Esophagus squamous epithelium (tissue), 5 donors: ENCODE measurements at regions not wholly inside any gene's neighbourhood (a gene's known extent, or its start where the extent isn't known, plus 50 kb on each side); places are given as distances from the start of the nearest gene placed in this dataset.
"Not testable (repeated sequence)": the region's sequence is repeated elsewhere in the genome, so short reads cannot be mapped to it uniquely, and the experiment has no call there.

Source experiments
- DNase-seq: peaks from one replicate; lab custom pipeline; 2025; lab: John Stamatoyannopoulos, UW
- H3K27ac ChIP-seq, 4 donors: fragments of 200-600 bp; sonication (generic); one replicate each; pipeline ENCODE4 v1.5.1; 2016 to 2019; ENCODE audit warnings: mild to moderate bottlenecking in 1 of 4
- H3K27me3 ChIP-seq, 4 donors: fragments of 200-600 bp; sonication (generic); 1 replicate in 3 of 4; 2 replicates in 1 of 4; pipeline versions ENCODE4 v1.5.1 to v1.6.0; 2017 to 2021; ENCODE audit warnings: antibody characterized with exemption in 1 of 4
- H3K36me3 ChIP-seq, 3 donors: fragments of 200-600 bp; sonication (generic); one replicate each; pipeline ENCODE4 v1.5.1; 2016 to 2019
- H3K4me1 ChIP-seq, 3 donors: fragments of 200-600 bp; sonication (generic); one replicate each; pipeline ENCODE4 v1.5.1; 2017 to 2019
- H3K4me3 ChIP-seq, 4 donors: fragments of 200-600 bp; sonication (generic); 1 replicate in 3 of 4; 2 replicates in 1 of 4; pipeline ENCODE4 v1.5.1; 2016 to 2019; ENCODE audit warnings: mild to moderate bottlenecking in 2 of 4, moderate library complexity in 1 of 4
- H3K9me3 ChIP-seq, 3 donors: fragments of 200-600 bp; sonication (generic); one replicate each; pipeline ENCODE4 v1.5.1; 2016 to 2019
- CTCF ChIP-seq, 6 experiments: fragments of 450-650 bp in 4 of 6; fragments of 200-600 bp in 2 of 6; sonication (generic) in 2 of 6; IDR thresholded peaks; one replicate each; pipeline ENCODE4 v1.5.1; 2016 to 2019; ENCODE audit warnings: antibody characterized with exemption in 6 of 6, mild to moderate bottlenecking in 4 of 6, moderate library complexity in 4 of 6
- POLR2A ChIP-seq, 4 donors: fragments of 450-650 bp; IDR thresholded peaks; one replicate each; pipeline ENCODE4 v1.6.1; 2017; ENCODE audit warnings: antibody characterized with exemption in 4 of 4, mild to moderate bottlenecking in 4 of 4, moderate library complexity in 3 of 4
- WGBS, 2 donors: methylation state at CpG; one replicate each; pipeline ENCODE4 v1.1.5; 2018; 5-methylcytosine and 5-hydroxymethylcytosine counted together
- intact Hi-C: fragments of 100-400 bp; cut with DNase I; formaldehyde crosslinking; loops from one replicate; pipeline ENCODE4 v1.15.0; 2022
- donor health status: DM: yes; HTN: yes; CAD: no.

DNA sequence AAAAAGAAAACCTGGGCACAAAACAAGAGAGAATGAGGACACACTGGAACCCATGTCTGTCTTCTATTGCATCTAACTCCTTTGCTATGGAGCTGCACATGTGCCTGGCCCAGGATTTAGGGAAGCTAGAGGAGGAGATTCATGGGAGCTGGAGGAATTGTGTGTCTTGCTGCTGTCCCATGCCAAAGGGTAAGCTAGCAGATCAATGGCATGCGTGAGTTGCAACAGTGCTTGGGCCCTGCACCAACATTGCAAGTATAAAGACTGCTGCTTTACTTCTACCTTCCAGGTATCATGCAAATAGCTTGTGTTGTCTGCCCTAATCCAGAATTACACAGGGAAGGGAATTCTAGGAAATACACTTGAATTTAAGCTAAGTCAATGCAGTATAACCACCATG is 196.4 kb upstream of the IGF1 start:
- Histone ChIP-seq H3K27me3 (no peaks in the 10 kb centered on the region), H3K36me3 (no peaks in the 10 kb centered on the region), H3K4me3 (no peak overlapping the region), H3K27ac (no peak overlapping the region), H3K4me1 (no peaks in the 10 kb centered on the region), H3K9me3 (peaks cover 0 to 13% (median 12%) of the 10 kb centered on the region in 3 donors)
- 71 to 100% methylated on average over 1 of the region's 1 CpG for WGBS, 2 donors
- no peak for DNase-seq
- TF ChIP-seq CTCF (IDR thresholded peaks at IDR 0.05) (no peak), POLR2A (IDR thresholded peaks at IDR 0.05) (no peak)
- intact Hi-C loops, result no loop called here

GRCh38 chr12:102675672-102676071 is 195.3 kb upstream of the IGF1 start:
- TF ChIP-seq CTCF (IDR thresholded peaks at IDR 0.05) (no peak), POLR2A (IDR thresholded peaks at IDR 0.05) (no peak)
- H3K27me3 ChIP-seq, result no peaks in the 10 kb centered on the region
- 55 to 62% methylated on average over 5 of the region's 5 CpGs for WGBS, 2 donors

DNA sequence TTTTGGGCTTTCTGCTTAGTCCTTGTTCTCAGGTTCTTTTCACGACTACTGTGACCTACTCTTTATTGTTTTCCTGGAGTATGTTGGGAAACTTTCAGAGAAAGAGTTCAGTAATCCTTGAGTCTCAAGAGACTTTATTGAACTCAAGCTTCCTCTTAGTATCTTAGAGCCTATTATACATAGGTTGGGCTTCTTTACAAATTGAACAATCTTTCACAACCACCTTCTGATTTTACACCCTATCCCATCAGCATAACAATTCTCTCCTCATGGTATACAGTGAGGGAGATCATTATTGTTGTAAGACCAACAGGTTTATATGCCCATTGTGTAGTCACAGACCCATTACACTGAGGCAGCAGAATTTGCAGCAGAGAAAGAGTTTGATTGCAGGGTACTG is 193.2 kb upstream of the IGF1 start:
- Histone ChIP-seq H3K4me1 (no peaks in the 10 kb centered on the region), H3K9me3 (peaks cover 0 to 13% (median 12%) of the 10 kb centered on the region in 3 donors), H3K4me3 (no peak overlapping the region), H3K27me3 (no peaks in the 10 kb centered on the region), H3K36me3 (no peaks in the 10 kb centered on the region), H3K27ac (peak overlapping the region in 1 of 4 donors; percentile 41)
- no peak for DNase-seq
- TF ChIP-seq CTCF (IDR thresholded peaks at IDR 0.05), result no peak
- no peak for TF ChIP-seq POLR2A (IDR thresholded peaks at IDR 0.05)
- intact Hi-C loops, result no loop called here
- 44 to 50% methylated on average over 1 of the region's 1 CpG for WGBS, 2 donors

More at GRCh38 chr12:102675672-102676071, 195.3 kb upstream of the IGF1 start:
- DNase-seq, result no peak
- intact Hi-C loops, result no loop called here
- no peak overlapping the region for H3K4me3 ChIP-seq
- no peaks in the 10 kb centered on the region for H3K4me1 ChIP-seq
- H3K27ac ChIP-seq, result no peak overlapping the region
- peaks cover 0 to 13% (median 12%) of the 10 kb centered on the region in 3 donors for H3K9me3 ChIP-seq
- no peaks in the 10 kb centered on the region for H3K36me3 ChIP-seq

DNA sequence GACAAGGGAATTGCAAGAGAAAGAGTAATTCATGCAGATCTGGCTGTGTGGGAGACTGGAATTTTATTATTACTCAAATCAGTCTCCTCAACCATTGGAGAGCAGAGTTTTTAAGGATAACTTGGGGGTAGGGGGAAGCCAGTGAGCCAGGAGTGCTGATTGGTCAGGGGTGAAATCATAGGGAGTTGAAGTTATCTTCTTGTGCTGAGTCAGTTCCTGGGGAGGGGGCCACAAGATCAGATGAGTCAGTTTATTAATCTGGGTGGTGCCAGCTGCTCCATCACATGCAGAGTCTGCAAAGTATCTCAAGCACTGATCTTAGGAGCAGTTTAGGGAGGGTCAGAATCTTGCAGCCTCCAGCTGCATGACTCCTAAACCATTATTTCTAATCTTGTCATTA is 191.8 kb upstream of the IGF1 start:
- H3K4me1 ChIP-seq, H3K36me3 ChIP-seq, H3K27ac ChIP-seq, H3K4me3 ChIP-seq, DNase-seq, intact Hi-C loops, H3K27me3 ChIP-seq: not testable (repeated sequence)
- H3K9me3 ChIP-seq, result peaks cover 0 to 13% (median 12%) of the 10 kb centered on the region in 3 donors

GRCh38 chr12:102669056-102669455 is 188.7 kb upstream of the IGF1 start:
- H3K27ac ChIP-seq, result no peak overlapping the region
- peaks cover 0 to 12% (median 8%) of the 10 kb centered on the region in 3 donors for H3K9me3 ChIP-seq
- no peak overlapping the region for H3K4me3 ChIP-seq
- no peaks in the 10 kb centered on the region for H3K4me1 ChIP-seq
- WGBS, 2 donors, result 75 to 88% methylated on average over 1 of the region's 1 CpG
- no peaks in the 10 kb centered on the region for H3K36me3 ChIP-seq
- no peak for TF ChIP-seq CTCF (IDR thresholded peaks at IDR 0.05)
- TF ChIP-seq POLR2A (IDR thresholded peaks at IDR 0.05), result no peak
- no peaks in the 10 kb centered on the region for H3K27me3 ChIP-seq
- intact Hi-C loops, result no loop called here
- DNase-seq, result no peak

DNA sequence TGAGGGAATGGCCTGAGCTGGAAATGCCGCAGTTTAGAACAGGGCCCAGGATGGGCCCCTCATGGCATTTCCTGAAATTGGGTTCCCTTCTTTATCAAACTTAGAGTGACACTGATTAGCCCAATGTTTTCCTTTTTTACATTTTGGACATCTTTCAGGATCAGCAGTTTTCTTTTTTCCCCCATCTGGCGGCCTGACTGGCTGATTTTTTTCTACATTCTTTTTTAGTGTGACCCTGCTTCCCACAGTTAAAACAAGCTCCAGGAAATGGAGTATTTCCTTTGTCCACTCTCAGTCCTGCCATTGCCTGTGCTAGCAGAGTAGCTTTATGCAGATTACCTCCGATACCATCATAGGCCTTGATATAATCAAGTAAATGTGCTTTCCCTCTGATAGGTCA is 185.8 kb upstream of the IGF1 start:
- H3K27ac ChIP-seq, intact Hi-C loops, H3K36me3 ChIP-seq, H3K9me3 ChIP-seq, H3K4me1 ChIP-seq, DNase-seq, H3K27me3 ChIP-seq, H3K4me3 ChIP-seq: not testable (repeated sequence)
- 48 to 51% methylated on average over 3 of the region's 3 CpGs for WGBS, 2 donors
